GM11168 (cell line): ENCODE measurements at regions not wholly inside any gene's neighbourhood (a gene's known extent, or its start where the extent isn't known, plus 50 kb on each side); places are given as distances from the start of the nearest gene placed in this dataset.

ENCODE experiments used
- in situ Hi-C: fragments of 300-500 bp; cut with MboI; formaldehyde crosslinking; loops from one replicate; pipeline ENCODE4 v1.12.0; 2022; ENCODE audit warnings: low sequenced_read_pairs; ENCODE audit not compliant: unreplicated experiment

GRCh38 chr5:96577909-96578308 lies 84.3 kb upstream of the CAST start:
- in situ Hi-C loops = no loop called here

- in situ Hi-C loops = no loop called here
These were observed 82.5 kb upstream of the CAST start for GRCh38 chr5:96579711-96580110.

GRCh38 chr5:96582343-96582742 lies 79.8 kb upstream of the CAST start:
- in situ Hi-C loops = no loop called here

GRCh38 chr5:96584712-96585111 lies 77.5 kb upstream of the CAST start:
- in situ Hi-C loops = no loop called here

GRCh38 chr5:96588539-96588938 lies 73.6 kb upstream of the CAST start:
- in situ Hi-C loops = no loop called here

- in situ Hi-C loops = no loop called here
These were observed 71.4 kb upstream of the CAST start for GRCh38 chr5:96590796-96591195.

GRCh38 chr5:96595300-96596090 lies 66.7 kb upstream of the CAST start:
- in situ Hi-C loops = loop anchor here (5.0 kb wide), 1 partner anchor 248 kb away; no protein-coding TSS in a partner anchor

- in situ Hi-C loops = loop anchor here (5.0 kb wide), 1 partner anchor 250 kb away; no protein-coding TSS in a partner anchor
These were observed 64.6 kb upstream of the CAST start for GRCh38 chr5:96597438-96598020.

- in situ Hi-C loops = loop anchor here (10.0 kb wide), 1 partner anchor 746 kb away; no protein-coding TSS in a partner anchor
These were observed 61.0 kb upstream of the CAST start for GRCh38 chr5:96601200-96601599.

GRCh38 chr5:96601715-96602244 lies 60.4 kb upstream of the CAST start:
- in situ Hi-C loops = loop anchor here (10.0 kb wide), 1 partner anchor 747 kb away; no protein-coding TSS in a partner anchor

GRCh38 chr5:96602776-96603175 lies 59.4 kb upstream of the CAST start:
- in situ Hi-C loops = loop anchor here (10.0 kb wide), 1 partner anchor 748 kb away; no protein-coding TSS in a partner anchor

- in situ Hi-C loops = loop anchor here (10.0 kb wide), 1 partner anchor 750 kb away; no protein-coding TSS in a partner anchor
These were observed 56.9 kb upstream of the CAST start for GRCh38 chr5:96605144-96605837.

GRCh38 chr5:96609369-96609768 lies 52.8 kb upstream of the CAST start:
- in situ Hi-C loops = loop anchor here (10.0 kb wide), 1 partner anchor 755 kb away; no protein-coding TSS in a partner anchor

- in situ Hi-C loops = no loop called here
These were observed 51.4 kb upstream of the CAST start for GRCh38 chr5:96610747-96611146.

- in situ Hi-C loops = no loop called here
These were observed 50.2 kb upstream of the CAST start for GRCh38 chr5:96611946-96612345.
